HCT116 (cell line): ENCODE measurements at regions not wholly inside any gene's neighbourhood (a gene's known extent, or its start where the extent isn't known, plus 50 kb on each side); places are given as distances from the start of the nearest gene placed in this dataset.

ENCODE experiments used
- ATAC-seq: fragments of 200-7000 bp; cut with Tn5 transposase; 2 replicates; pipeline ENCODE4 v1.9.1; 2020; ENCODE audit warnings: mild to moderate bottlenecking, moderate library complexity
- BruUV-seq: library from RNA; stranded (reverse); fragments of 400-500 nt; replicated peaks from 2 replicates; lab custom pipeline; 2021; lab: Mats Ljungman, UMichigan
- CTCF ChIA-PET: fragments of 300-600 bp; sonication (Branson Sonifier 250); formaldehyde crosslinking; loops from one replicate; lab custom pipeline; 2021; ENCODE audit warnings: antibody characterized with exemption; lab: Charles Lee
- POLR2A ChIA-PET: fragments of 300-600, 350-600 bp; sonication (Branson Sonifier 250); formaldehyde crosslinking; loops from one replicate; lab custom pipeline; 2021; ENCODE audit warnings: antibody characterized with exemption; lab: Charles Lee
- RAD21 ChIA-PET, 2 experiments: fragments of 300-600 bp; sonication (Branson Sonifier 250); formaldehyde crosslinking; loops; one replicate each; lab custom pipeline; 2023; ENCODE audit warnings: low total read pairs in 2 of 2; ENCODE audit not compliant: uncharacterized antibody in 2 of 2, unreplicated experiment in 2 of 2, low non-redundant PET in 1 of 2; lab: Charles Lee
- DNase-seq: peaks from one replicate; pipeline ENCODE4 v3.0.0-alpha.2; 2010; ENCODE audit warnings: low read depth, low spot score
- H2AFZ ChIP-seq: fragments of 200-600 bp; shearing (Covaris generic), sonication (generic); 2 replicates; pipeline ENCODE4 v1.6.1; 2017; ENCODE audit warnings: low read depth, mixed run types, mixed read lengths, antibody characterized with exemption, low read length; ENCODE audit not compliant: poor library complexity, severe bottlenecking
- H3K27ac ChIP-seq: 2 replicates; pipeline ENCODE4 v1.5.1; 2012; ENCODE audit warnings: low read depth, low read length
- H3K27me3 ChIP-seq: fragments of 200-600 bp; sonication (generic); 2 replicates; pipeline ENCODE4 v1.6.1; 2016; ENCODE audit warnings: mixed run types, low read length, mixed read lengths; ENCODE audit not compliant: insufficient read depth
- H3K36me3 ChIP-seq, 2 experiments: fragments of 200-500 bp in 1 of 2; fragments of 200-600 bp in 1 of 2; sonication (Bioruptor generic) in 1 of 2; sonication (generic) in 1 of 2; 2 replicates each; pipeline versions ENCODE4 v1.5.1 to v1.6.1; 2014 to 2016; ENCODE audit warnings: low read length in 2 of 2, inconsistent platforms in 1 of 2, mixed read lengths in 1 of 2, mixed run types in 1 of 2; ENCODE audit not compliant: insufficient read depth in 2 of 2, control insufficient read depth in 1 of 2
- H3K4me1 ChIP-seq, 2 experiments: fragments of 200-600 bp in 1 of 2; sonication (generic) in 1 of 2; 2 replicates each; pipeline versions ENCODE4 v1.5.1 to v1.6.1; 2012 to 2017; ENCODE audit warnings: low read length in 2 of 2, inconsistent platforms in 1 of 2, mild to moderate bottlenecking in 1 of 2, mixed read lengths in 1 of 2, mixed run types in 1 of 2, moderate library complexity in 1 of 2; ENCODE audit not compliant: insufficient read depth in 2 of 2, control insufficient read depth in 1 of 2
- H3K4me2 ChIP-seq: fragments of 200-600 bp; sonication (generic); 2 replicates; pipeline ENCODE4 v1.6.1; 2017; ENCODE audit warnings: mixed run types, low read length, mixed read lengths
- H3K4me3 ChIP-seq, 2 experiments: fragments of 200-600 bp in 1 of 2; sonication (generic) in 1 of 2; replicated peaks in 1 of 2; 2 replicates each; pipeline ENCODE4 v1.5.1; 2011 to 2016; ENCODE audit warnings: low read length in 2 of 2, control low read depth in 1 of 2, low read depth in 1 of 2, mild to moderate bottlenecking in 1 of 2, mixed read lengths in 1 of 2, mixed run types in 1 of 2
- H3K79me2 ChIP-seq: fragments of 200-600 bp; sonication (generic); 2 replicates; pipeline ENCODE4 v1.6.1; 2017; ENCODE audit warnings: mild to moderate bottlenecking, mixed run types, low read length, moderate library complexity, mixed read lengths; ENCODE audit not compliant: insufficient read depth
- H3K9ac ChIP-seq: fragments of 200-600 bp; sonication (generic); 2 replicates; pipeline ENCODE4 v1.6.1; 2016; ENCODE audit warnings: low read length, mixed read lengths
- H3K9me2 ChIP-seq: fragments of 200-600 bp; sonication (generic), shearing (Covaris generic); 2 replicates; pipeline ENCODE4 v1.6.1; 2017; ENCODE audit warnings: mixed run types, mild to moderate bottlenecking, moderate library complexity; ENCODE audit not compliant: insufficient read depth
- H3K9me3 ChIP-seq, 2 experiments: fragments of 200-500 bp in 1 of 2; fragments of 200-600 bp in 1 of 2; sonication (Bioruptor generic) in 1 of 2; sonication (generic) in 1 of 2; 2 replicates each; pipeline ENCODE4 v1.6.1; 2014 to 2017; ENCODE audit warnings: low read length in 2 of 2, mixed read lengths in 2 of 2, inconsistent platforms in 1 of 2, low read depth in 1 of 2, mild to moderate bottlenecking in 1 of 2, mixed run types in 1 of 2, moderate library complexity in 1 of 2; ENCODE audit not compliant: control insufficient read depth in 1 of 2, insufficient read depth in 1 of 2
- H4K20me1 ChIP-seq: fragments of 200-600 bp; sonication (generic), shearing (Covaris generic); 2 replicates; pipeline ENCODE4 v1.6.1; 2017; ENCODE audit warnings: mixed run types, mild to moderate bottlenecking, moderate library complexity; ENCODE audit not compliant: insufficient read depth
- CEBPB ChIP-seq: IDR thresholded peaks from 2 replicates; pipeline ENCODE4 v1.6.1; 2012; ENCODE audit warnings: low read depth
- ELF1 ChIP-seq: IDR thresholded peaks from 2 replicates; pipeline ENCODE4 v1.6.1; 2012; ENCODE audit warnings: low read depth, borderline replicate concordance
- FOSL1 ChIP-seq: IDR thresholded peaks from 2 replicates; pipeline ENCODE4 v1.6.1; 2012; ENCODE audit warnings: low read depth
- JUND ChIP-seq: IDR thresholded peaks from 2 replicates; pipeline ENCODE4 v1.6.1; 2012
- RAD21 ChIP-seq: IDR thresholded peaks from 2 replicates; pipeline ENCODE4 v1.6.1; 2012; ENCODE audit warnings: low read depth, mild to moderate bottlenecking
- REST ChIP-seq: IDR thresholded peaks from 2 replicates; pipeline ENCODE4 v1.6.1; 2012; ENCODE audit warnings: low read depth
- SP1 ChIP-seq: IDR thresholded peaks from 2 replicates; pipeline ENCODE4 v1.6.1; 2012; ENCODE audit warnings: low read depth
- YY1 ChIP-seq: IDR thresholded peaks from 2 replicates; pipeline ENCODE4 v1.6.1; 2011; ENCODE audit warnings: low read length, low read depth, moderate library complexity, mild to moderate bottlenecking; ENCODE audit not compliant: insufficient replicate concordance; ENCODE audit errors: extremely low read depth
- ZFX ChIP-seq: fragments of 450-650 bp; IDR thresholded peaks from 2 replicates; pipeline ENCODE4 v1.6.1; 2017
- intact Hi-C: fragments of 100-400 bp; cut with micrococcal nuclease; formaldehyde crosslinking; loops from 2 replicates; pipeline ENCODE4 v1.10.0; 2022

DNA sequence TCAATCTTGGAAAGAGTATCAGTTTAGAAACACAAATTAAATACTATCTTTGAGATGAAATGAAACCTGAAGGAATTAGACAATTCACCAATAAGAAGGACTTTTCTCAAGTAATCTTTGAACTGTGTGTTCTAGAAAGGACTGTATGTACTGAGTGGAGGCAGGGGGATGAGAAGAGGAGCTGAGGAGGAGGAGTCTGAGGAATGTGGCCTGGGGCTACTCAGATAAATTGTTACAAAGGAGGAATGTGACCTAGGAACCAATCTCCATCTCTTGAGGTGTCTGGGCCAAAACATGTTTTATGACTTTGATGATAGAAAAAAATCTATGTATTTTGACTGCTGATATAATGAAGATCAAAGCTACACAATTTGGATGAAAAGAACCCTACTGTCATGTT, 124.3 kb upstream of the ANKRD55 start:
- TF ChIP-seq RAD21 (no peak), SP1 (no peak), REST (no peak), ELF1 (no peak), CEBPB (no peak), YY1 (no peak), JUND (no peak), ZFX (no peak), FOSL1 (no peak)
- Histone ChIP-seq H3K4me3 (no peak overlapping the region), H3K4me1 (peaks cover 26 to 42% of the 10 kb centered on the region in 2 experiments), H2AFZ (no peak overlapping the region), H4K20me1 (no peaks in the 10 kb centered on the region), H3K9me3 (no peaks in the 10 kb centered on the region), H3K79me2 (no peaks in the 10 kb centered on the region), H3K9me2 (no peaks in the 10 kb centered on the region), H3K36me3 (no peaks in the 10 kb centered on the region), H3K27ac (no peak overlapping the region), H3K27me3 (peaks cover 5% of the 10 kb centered on the region; the same call in 1 of the 2 replicates), H3K4me2 (no peak overlapping the region), H3K9ac (no peak overlapping the region)
- ChIA-PET CTCF (no interaction called here), RAD21 (no interaction called here), POLR2A (no interaction called here)
- BruUV-seq = no TSS peak
- ATAC-seq (no peak), DNase-seq (no peak)
- intact Hi-C loops = loop anchor here (10.0 kb wide), 1 partner anchor 1053 kb away; the partner anchor contains the start of genes DHX29 and MTREX
